ENCODE measurements at regions not wholly inside any gene's neighbourhood (a gene's known extent, or its start where the extent isn't known, plus 50 kb on each side); places are given as distances from the start of the nearest gene placed in this dataset.
"Not testable (repeated sequence)": the region's sequence is repeated elsewhere in the genome, so short reads cannot be mapped to it uniquely, and the experiment has no call there.

DNA sequence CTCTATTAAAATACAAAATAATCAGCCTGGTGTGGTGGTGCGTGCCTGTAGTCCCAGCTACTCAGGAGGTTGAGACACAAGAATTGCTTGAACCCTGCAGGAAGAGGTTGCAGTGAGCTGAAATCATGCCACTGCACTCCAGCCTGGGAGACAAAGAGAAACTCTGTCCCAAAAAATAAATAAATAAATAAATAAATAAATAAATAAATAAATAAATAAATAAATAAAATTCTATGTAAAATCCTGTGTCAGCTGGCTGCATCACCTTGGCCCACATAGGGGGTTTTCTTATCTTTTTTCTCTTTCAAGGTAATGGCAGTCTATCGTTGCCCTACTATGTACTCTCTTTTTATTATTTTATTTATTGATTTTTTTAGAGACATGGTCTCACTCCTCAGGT is 206.7 kb downstream of the ALG10 start:
- TF ChIP-seq, protein P1, sequence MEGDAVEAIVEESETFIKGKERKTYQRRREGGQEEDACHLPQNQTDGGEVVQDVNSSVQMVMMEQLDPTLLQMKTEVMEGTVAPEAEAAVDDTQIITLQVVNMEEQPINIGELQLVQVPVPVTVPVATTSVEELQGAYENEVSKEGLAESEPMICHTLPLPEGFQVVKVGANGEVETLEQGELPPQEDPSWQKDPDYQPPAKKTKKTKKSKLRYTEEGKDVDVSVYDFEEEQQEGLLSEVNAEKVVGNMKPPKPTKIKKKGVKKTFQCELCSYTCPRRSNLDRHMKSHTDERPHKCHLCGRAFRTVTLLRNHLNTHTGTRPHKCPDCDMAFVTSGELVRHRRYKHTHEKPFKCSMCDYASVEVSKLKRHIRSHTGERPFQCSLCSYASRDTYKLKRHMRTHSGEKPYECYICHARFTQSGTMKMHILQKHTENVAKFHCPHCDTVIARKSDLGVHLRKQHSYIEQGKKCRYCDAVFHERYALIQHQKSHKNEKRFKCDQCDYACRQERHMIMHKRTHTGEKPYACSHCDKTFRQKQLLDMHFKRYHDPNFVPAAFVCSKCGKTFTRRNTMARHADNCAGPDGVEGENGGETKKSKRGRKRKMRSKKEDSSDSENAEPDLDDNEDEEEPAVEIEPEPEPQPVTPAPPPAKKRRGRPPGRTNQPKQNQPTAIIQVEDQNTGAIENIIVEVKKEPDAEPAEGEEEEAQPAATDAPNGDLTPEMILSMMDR (IDR thresholded peaks at IDR 0.05) = not testable (repeated sequence)
- TF ChIP-seq EZH2 (IDR thresholded peaks at IDR 0.05) = not testable (repeated sequence)
